Adrenal gland (tissue), 5 donors: ENCODE measurements at regions not wholly inside any gene's neighbourhood (a gene's known extent, or its start where the extent isn't known, plus 50 kb on each side); places are given as distances from the start of the nearest gene placed in this dataset.

Experiments
- CTCF ChIP-seq, 6 experiments: fragments of 450-650 bp in 4 of 6; fragments of 200-600 bp in 2 of 6; sonication (generic) in 1 of 6; IDR thresholded peaks; 1 replicate in 5 of 6; 2 replicates in 1 of 6; pipeline versions ENCODE4 v1.5.1 to v1.8.0; 2016 to 2021; ENCODE audit warnings: antibody characterized with exemption in 6 of 6, mild to moderate bottlenecking in 2 of 6, moderate library complexity in 1 of 6
- POLR2A ChIP-seq, 2 donors: fragments of 450-650 bp; IDR thresholded peaks; one replicate each; pipeline ENCODE4 v1.6.1; 2017; ENCODE audit warnings: antibody characterized with exemption in 2 of 2, mild to moderate bottlenecking in 2 of 2, moderate library complexity in 1 of 2
- donor health status: DM: no; HTN: no; CAD: no.

- TF ChIP-seq CTCF (IDR thresholded peaks at IDR 0.05) (no peak), POLR2A (IDR thresholded peaks at IDR 0.05) (no peak)
These were observed 101.7 kb upstream of the TRIM77 start for GRCh38 chr11:89608234-89608966.
